DND-41 (cell line): ENCODE measurements at regions not wholly inside any gene's neighbourhood (a gene's known extent, or its start where the extent isn't known, plus 50 kb on each side); places are given as distances from the start of the nearest gene placed in this dataset.

Source experiments
- CTCF ChIP-seq: IDR thresholded peaks from 2 replicates; pipeline ENCODE4 v1.5.1; 2012; ENCODE audit warnings: borderline replicate concordance, low read length, moderate library complexity, mild to moderate bottlenecking; ENCODE audit not compliant: poor library complexity, severe bottlenecking; ENCODE audit errors: extremely low read depth
- EZH2 ChIP-seq: IDR thresholded peaks from 3 replicates; pipeline ENCODE4 v1.6.1; 2012; ENCODE audit warnings: borderline replicate concordance, low read depth, mild to moderate bottlenecking, moderate library complexity, low read length, inconsistent platforms; ENCODE audit not compliant: severe bottlenecking

DNA sequence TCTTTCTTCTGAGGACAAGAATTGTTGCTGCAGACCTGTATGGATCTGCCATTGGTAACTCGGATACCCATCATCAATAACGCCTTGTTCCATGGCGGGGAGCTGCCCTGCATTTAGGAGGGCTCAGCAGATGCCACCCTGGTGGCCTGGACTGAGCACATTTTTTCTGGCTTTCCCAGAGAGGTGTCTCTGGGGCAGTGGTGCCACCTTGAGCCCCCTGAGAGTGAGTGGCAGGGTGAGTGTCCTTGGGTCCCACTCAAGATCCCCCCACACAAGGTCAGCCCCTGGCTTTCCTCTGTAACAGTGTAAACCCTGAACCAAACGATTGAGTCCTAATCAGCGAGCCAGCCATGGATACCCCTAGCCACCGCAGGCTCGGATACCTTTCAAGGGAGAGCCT lies 258.6 kb downstream of the GLRX3 start:
- TF ChIP-seq CTCF (no peak), EZH2 (no peak)
